Right lobe of liver (tissue), 4 donors: ENCODE measurements at regions not wholly inside any gene's neighbourhood (a gene's known extent, or its start where the extent isn't known, plus 50 kb on each side); places are given as distances from the start of the nearest gene placed in this dataset.
"Not testable (repeated sequence)": the region's sequence is repeated elsewhere in the genome, so short reads cannot be mapped to it uniquely, and the experiment has no call there.

Experiments used
- CTCF ChIP-seq, 4 donors: fragments of 200-600 bp in 3 of 4; fragments of 450-650 bp in 1 of 4; IDR thresholded peaks; one replicate each; pipeline versions ENCODE4 v1.5.1 to v1.8.0; 2016 to 2022; ENCODE audit warnings: antibody characterized with exemption in 4 of 4, mild to moderate bottlenecking in 2 of 4
- POLR2A ChIP-seq: fragments of 450-650 bp; IDR thresholded peaks from one replicate; pipeline ENCODE4 v1.6.1; 2017; ENCODE audit warnings: antibody characterized with exemption, mild to moderate bottlenecking
- donor health status: DM: no; HTN: no; CAD: no.
- donor health status: DM: no; HTN: no; CAD: no.
- donor health status: DM: no; HTN: yes; CAD: no.

DNA sequence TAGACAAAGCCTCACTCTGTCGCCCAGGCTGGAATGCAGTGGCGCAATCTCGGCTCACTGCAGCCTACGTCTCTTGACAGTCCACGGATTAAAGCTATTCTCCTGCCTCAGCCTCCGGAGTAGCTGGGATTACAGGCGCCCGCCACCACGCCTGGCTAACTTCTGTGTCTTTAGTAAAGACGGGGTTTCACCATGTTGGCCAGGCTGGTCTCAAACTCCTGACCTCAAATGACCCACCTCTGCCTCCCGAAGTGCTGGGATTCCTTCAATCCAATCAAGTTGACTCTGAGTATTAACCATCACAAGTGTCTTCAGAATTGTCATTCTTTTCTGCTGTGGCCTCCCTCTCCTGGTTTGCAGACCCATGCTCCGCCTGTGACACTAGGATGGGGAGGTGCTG lies 61.9 kb downstream of the GOLGA8T start:
- TF ChIP-seq POLR2A; CTCF (IDR thresholded peaks at IDR 0.05): not testable (repeated sequence)
